Thymus (tissue), 11 donors: ENCODE measurements at regions not wholly inside any gene's neighbourhood (a gene's known extent, or its start where the extent isn't known, plus 50 kb on each side); places are given as distances from the start of the nearest gene placed in this dataset.

Experiments
- DNase-seq, 9 donors: peaks; one replicate each; pipeline ENCODE4 v3.0.0-alpha.2; 2013; ENCODE audit warnings: low spot score in 9 of 9, low read depth in 6 of 9, missing footprints in 1 of 9
- H3K27ac ChIP-seq, 2 donors: one replicate each; pipeline ENCODE4 v1.5.1; 2013; ENCODE audit warnings: control low read depth in 1 of 2, low read depth in 1 of 2, low read length in 1 of 2, mild to moderate bottlenecking in 1 of 2, moderate library complexity in 1 of 2
- H3K27me3 ChIP-seq, 2 donors: one replicate each; pipeline ENCODE4 v1.5.1; 2013; ENCODE audit warnings: low read length in 1 of 2; ENCODE audit not compliant: control insufficient read depth in 2 of 2, insufficient read depth in 1 of 2
- H3K36me3 ChIP-seq, 2 donors: one replicate each; pipeline ENCODE4 v1.5.1; 2013; ENCODE audit warnings: low read length in 1 of 2, mild to moderate bottlenecking in 1 of 2, moderate library complexity in 1 of 2; ENCODE audit not compliant: control insufficient read depth in 2 of 2, insufficient read depth in 2 of 2
- H3K4me1 ChIP-seq, 2 donors: one replicate each; pipeline ENCODE4 v1.5.1; 2013; ENCODE audit warnings: low read length in 2 of 2; ENCODE audit not compliant: control insufficient read depth in 2 of 2, insufficient read depth in 2 of 2
- H3K4me3 ChIP-seq, 2 donors: one replicate each; pipeline ENCODE4 v1.5.1; 2013; ENCODE audit warnings: low read length in 2 of 2, control low read depth in 1 of 2, mild to moderate bottlenecking in 1 of 2
- H3K9me3 ChIP-seq, 2 donors: one replicate each; pipeline ENCODE4 v1.5.1; 2013; ENCODE audit warnings: low read length in 1 of 2, mild to moderate bottlenecking in 1 of 2; ENCODE audit not compliant: control insufficient read depth in 2 of 2, insufficient read depth in 1 of 2
- WGBS: extraction: QIAGEN DNeasy Blood & Tissue Kit; methylation state at CpG from one replicate; pipeline ENCODE4 v1.1.7; 2013; 5-methylcytosine and 5-hydroxymethylcytosine counted together
- donor health status: healthy.

DNA sequence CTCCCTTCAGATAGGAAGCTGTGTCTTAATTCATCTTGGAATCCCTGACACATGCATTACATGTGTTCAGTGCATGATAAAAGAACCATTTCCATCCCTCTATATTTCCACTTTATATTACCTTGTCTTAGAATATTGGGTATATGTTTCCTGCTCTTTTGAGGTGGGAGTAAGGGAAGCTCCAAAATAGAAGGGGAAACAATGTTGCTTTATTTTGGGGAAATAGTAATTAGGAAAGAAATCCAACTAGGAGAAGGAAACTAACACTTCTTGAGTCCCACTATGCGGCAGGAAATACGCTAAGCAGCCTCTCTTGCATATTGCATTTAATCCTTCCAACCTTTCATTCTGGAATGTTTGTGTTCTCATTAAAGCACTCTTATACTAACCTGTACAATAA lies 89.4 kb upstream of the VAV3 start:
- Histone ChIP-seq H3K27ac (no peak overlapping the region), H3K4me3 (no peak overlapping the region), H3K4me1 (peaks cover 13 to 28% of the 10 kb centered on the region in 2 donors), H3K36me3 (no peaks in the 10 kb centered on the region), H3K27me3 (no peaks in the 10 kb centered on the region), H3K9me3 (peaks cover 0 to 2% of the 10 kb centered on the region in 2 donors)
- WGBS, result 98% methylated on average over 2 of the region's 2 CpGs
- DNase-seq, result no peak

DNA sequence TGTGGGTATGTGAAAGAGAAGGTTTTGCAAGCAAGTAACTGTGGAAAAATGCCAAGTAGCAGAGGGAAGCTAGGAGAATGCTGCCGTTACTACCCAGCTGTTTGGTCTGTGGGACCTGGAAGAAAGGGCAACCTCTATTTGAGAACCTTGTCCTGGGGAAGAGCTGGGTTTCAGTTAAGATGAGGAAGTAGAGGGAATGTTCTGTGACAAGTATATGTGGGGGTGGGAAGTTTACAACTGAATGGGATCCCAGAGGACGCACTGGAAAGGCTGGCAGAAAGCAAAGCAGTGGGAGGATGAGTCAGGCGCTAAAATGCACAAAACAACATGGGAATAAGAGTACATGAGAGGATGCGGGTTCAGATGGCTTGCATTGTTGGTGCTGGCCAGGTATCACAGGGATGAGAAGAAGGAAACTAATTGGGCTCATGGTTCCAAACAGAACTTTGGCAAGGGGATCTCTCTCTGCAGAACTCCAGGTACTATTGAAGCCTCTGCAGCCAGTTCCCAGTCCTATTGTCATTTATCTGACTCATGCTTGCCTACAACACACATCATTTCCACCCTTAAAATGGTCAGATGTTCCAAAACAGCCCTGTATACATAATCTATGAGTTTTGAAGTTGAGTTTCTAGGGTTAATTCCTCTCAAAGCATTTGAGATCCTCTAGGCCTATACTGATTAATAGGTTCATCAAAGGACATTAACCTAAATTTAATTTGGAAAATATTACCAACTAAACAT lies 88.5 kb upstream of the VAV3 start:
- peaks cover 0 to 7% of the 10 kb centered on the region in 2 donors for H3K9me3 ChIP-seq
- no peaks in the 10 kb centered on the region for H3K27me3 ChIP-seq
- 83% methylated on average over 4 of the region's 4 CpGs for WGBS
- H3K4me1 ChIP-seq, result peaks cover 13 to 36% of the 10 kb centered on the region in 2 donors
- H3K4me3 ChIP-seq, result no peak overlapping the region
- no peak for DNase-seq
- no peaks in the 10 kb centered on the region for H3K36me3 ChIP-seq
- H3K27ac ChIP-seq, result no peak overlapping the region

DNA sequence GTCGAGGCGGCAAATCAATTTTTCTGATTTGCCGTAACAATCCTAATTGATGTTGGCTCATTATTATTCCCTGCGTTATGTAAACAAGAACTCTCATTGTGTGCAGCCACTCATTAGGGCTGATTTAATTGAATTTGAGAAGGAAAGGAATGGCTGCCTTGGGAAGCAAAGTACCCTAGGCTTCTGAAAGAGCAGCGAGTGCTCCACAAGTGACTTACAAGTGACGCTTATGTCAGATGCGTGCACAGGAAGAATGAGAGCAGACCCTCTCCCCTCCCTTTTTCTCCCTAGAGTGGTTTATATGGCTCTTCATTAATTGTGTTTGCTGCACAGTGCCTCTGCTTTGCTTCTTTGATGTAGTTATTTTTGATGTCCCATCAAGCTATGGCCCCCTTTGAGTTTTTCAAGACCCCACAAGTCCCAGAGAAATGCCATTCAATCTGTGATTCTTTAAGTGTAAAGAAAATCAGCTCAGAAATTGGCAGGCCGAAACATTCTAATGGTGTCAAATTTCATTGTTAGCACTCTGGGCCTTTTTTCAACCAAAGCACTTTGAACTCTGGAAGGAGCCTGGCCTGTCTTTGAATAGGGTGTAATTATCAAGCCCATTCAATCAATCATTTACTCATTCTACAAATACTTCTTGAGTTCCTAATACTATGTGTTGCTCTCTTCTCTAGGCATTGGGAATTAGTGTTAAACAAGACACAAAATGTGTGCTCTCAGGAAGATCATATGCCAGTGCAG lies 86.8 kb upstream of the VAV3 start:
- peaks cover 13 to 38% of the 10 kb centered on the region in 2 donors for H3K4me1 ChIP-seq
- peaks cover 0 to 7% of the 10 kb centered on the region in 2 donors for H3K9me3 ChIP-seq
- no peaks in the 10 kb centered on the region for H3K36me3 ChIP-seq
- H3K4me3 ChIP-seq, result no peak overlapping the region
- 44% methylated on average over 8 of the region's 8 CpGs for WGBS
- peak overlapping the region; percentile 86 to 87 for H3K27ac ChIP-seq
- no peaks in the 10 kb centered on the region for H3K27me3 ChIP-seq
- DNase-seq, result peak in 1 of 9 donors; percentile 44

DNA sequence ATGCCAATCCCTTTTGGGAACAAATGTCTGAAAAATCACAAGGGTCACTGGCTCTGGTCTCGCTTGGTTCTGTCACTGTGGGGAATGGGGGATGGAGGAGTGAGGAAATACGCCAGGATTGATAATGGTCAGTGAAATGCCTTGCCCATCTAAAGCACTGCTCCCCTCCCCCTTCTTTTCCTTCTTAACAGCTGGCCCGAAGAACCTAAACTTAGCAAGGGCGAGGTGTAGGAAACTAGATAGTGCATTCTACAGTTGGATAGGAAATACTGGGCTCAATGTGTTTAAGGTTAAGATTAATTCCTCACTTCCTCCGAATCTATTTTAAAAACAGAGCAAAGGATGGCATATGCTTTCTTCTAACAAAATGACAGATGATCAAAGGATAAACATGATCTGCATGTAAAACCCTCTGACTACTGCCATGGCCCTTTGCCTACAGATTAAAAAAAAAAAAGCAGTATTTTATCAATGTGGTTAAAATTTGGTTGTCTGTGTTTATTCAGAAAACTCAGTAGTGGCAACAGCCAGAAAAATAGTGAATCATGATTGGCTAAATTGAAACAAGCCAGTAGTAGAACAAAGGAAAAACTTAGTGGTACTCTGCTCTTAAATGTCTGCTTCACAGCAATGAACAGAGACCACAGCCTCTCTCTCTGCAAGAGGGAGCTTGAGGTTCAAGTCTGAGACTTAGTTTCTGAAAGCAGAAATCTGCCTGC lies 86.1 kb upstream of the VAV3 start:
- DNase-seq, result peak in 4 of 9 donors; percentile 38 to 79 (median 45)
- Histone ChIP-seq H3K4me1 (peaks cover 13 to 43% of the 10 kb centered on the region in 2 donors), H3K4me3 (peak overlapping the region in 1 of 2 donors; percentile 0), H3K9me3 (peaks cover 0 to 7% of the 10 kb centered on the region in 2 donors), H3K27ac (peak overlapping the region; percentile 86 to 87), H3K27me3 (no peaks in the 10 kb centered on the region), H3K36me3 (no peaks in the 10 kb centered on the region)
- WGBS, result 9% methylated on average over 5 of the region's 5 CpGs

DNA sequence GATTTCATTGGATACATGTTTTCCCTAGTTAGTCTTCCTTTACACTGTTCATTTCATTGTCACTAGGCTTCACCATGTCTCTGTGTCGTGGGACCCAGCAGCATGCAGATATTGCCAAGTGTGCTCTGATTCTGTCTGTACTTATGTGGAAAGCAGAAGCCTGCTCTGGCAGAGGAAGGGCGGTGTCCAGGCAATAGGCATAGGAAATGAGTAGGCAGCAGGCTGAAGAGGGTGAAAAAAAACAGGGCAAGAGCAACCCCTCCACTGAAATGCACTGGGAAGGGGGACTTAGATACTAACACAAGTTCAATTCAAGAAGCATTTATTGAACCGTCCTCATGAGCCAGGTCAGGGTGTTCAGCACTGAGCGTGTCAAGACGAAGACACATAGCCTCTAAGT lies 85.2 kb upstream of the VAV3 start:
- H3K27me3 ChIP-seq, result no peaks in the 10 kb centered on the region
- WGBS, result 59% methylated on average over 5 of the region's 5 CpGs
- H3K9me3 ChIP-seq, result peaks cover 0 to 7% of the 10 kb centered on the region in 2 donors
- DNase-seq, result peak in 1 of 9 donors; percentile 38
- no peak overlapping the region for H3K4me3 ChIP-seq
- H3K4me1 ChIP-seq, result peaks cover 13 to 52% of the 10 kb centered on the region in 2 donors
- peak overlapping the region; percentile 15 to 87 for H3K27ac ChIP-seq
- no peaks in the 10 kb centered on the region for H3K36me3 ChIP-seq

DNA sequence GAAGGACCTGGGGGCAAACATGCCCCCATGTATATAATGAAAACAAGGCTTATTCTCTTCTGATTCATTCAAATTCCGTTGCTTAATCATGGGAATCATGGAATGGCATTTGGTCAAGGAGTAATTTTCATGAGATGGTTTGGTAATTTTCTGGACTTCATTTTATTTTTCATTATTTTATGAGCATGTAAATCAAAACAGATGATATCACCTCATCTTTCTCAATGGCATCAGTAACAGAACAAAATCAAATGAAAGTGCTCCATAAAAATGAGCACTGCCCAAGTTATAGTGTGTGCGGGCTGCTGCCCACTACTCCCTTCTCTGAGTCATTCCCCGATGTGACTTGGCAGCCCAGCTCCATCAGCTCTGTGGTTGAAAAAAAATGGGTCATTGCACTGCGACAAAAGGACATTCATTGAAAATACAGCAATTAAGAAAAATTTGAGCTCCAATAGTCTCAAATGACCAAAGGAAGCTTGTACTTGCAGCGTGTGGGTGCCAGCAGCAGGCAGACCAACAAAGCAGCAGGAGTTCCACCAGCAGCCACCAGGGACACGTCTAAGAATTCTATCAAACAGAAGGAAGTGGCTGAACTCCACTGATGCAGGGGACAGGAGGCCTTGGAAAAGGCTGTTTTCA lies 84.3 kb upstream of the VAV3 start:
- Histone ChIP-seq H3K27ac (no peak overlapping the region), H3K36me3 (no peaks in the 10 kb centered on the region), H3K27me3 (no peaks in the 10 kb centered on the region), H3K9me3 (peaks cover 0 to 7% of the 10 kb centered on the region in 2 donors), H3K4me1 (peaks cover 16 to 59% of the 10 kb centered on the region in 2 donors), H3K4me3 (no peak overlapping the region)
- 65% methylated on average over 6 of the region's 6 CpGs for WGBS
- DNase-seq, result peak in 1 of 9 donors; percentile 48

DNA sequence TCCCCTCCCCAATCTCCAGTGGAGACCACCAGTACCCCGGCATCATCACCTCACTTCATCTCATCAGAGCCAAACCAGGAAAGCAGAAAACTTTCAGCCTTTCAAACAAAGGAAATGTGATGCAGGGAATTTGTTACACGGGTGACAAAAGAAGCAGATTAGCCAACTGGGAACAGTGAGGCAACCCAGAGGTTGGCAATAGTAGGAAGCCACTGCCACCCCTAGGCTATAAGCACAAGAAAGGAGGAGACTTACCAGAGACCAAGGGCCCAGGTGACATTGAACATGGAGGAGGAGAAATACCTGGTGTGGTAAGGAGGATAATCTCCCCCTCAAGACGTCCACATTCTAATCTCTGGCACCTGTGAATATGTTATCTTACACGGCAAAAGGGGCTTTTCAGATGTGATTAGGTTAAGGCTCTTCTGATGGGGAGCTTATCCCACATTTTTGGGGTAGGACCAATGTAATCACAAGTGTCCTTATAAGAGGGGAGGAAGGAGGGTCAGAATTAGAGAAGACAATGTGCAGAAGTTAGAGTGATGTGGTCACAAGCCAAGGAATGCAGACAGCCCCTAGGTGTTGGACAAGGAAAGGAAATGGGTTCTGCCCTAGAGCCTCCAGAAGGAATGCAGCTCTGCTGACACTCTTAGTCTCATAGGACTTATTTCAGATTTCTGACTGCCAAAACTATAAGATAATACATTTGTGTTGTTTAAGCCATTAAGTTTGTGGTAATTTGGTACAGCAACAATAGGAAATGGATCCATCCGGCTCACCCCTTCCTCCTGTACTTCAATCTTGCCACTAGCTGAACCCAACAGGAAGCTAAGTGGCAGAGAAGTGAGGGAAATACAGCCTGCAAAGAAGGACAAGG lies 83.6 kb upstream of the VAV3 start:
- peaks cover 0 to 7% of the 10 kb centered on the region in 2 donors for H3K9me3 ChIP-seq
- H3K4me3 ChIP-seq, result no peak overlapping the region
- WGBS, result 76% methylated on average over 5 of the region's 5 CpGs
- H3K27ac ChIP-seq, result no peak overlapping the region
- no peaks in the 10 kb centered on the region for H3K27me3 ChIP-seq
- H3K4me1 ChIP-seq, result peaks cover 20 to 67% of the 10 kb centered on the region in 2 donors
- no peak for DNase-seq
- no peaks in the 10 kb centered on the region for H3K36me3 ChIP-seq

DNA sequence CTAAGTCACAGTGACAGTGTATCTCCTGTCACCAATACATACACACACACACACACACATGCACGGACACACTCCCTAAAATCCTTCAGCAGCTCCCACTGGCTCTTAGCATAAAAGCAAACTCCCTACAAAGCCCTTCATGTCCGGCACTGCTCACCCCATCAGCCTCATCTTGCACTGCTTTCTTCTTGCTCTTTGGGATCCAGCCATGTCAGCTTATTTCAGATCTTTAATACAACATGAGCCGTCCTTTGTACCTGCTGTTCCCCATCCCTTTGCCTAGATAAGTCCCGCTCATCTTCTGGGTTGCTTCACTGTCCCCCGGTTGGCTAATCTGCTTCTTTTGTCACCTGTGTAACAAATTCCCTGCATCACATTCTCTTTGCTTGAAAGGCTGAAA lies 82.1 kb upstream of the VAV3 start:
- Histone ChIP-seq H3K27me3 (no peaks in the 10 kb centered on the region), H3K9me3 (peaks cover 0 to 7% of the 10 kb centered on the region in 2 donors), H3K27ac (no peak overlapping the region), H3K4me1 (peaks cover 20 to 66% of the 10 kb centered on the region in 2 donors), H3K4me3 (no peak overlapping the region), H3K36me3 (no peaks in the 10 kb centered on the region)
- DNase-seq, result no peak
- 78% methylated on average over 5 of the region's 5 CpGs for WGBS
